HG02943 (cell line): ENCODE measurements at regions not wholly inside any gene's neighbourhood (a gene's known extent, or its start where the extent isn't known, plus 50 kb on each side); places are given as distances from the start of the nearest gene placed in this dataset.

ENCODE experiments used
- ATAC-seq: cut with Tn5 transposase; IDR thresholded peaks from one replicate; pipeline ENCODE4 v1.9.1; 2021; ENCODE audit warnings: mild to moderate bottlenecking, low read depth, moderate library complexity; ENCODE audit not compliant: unreplicated experiment

- no peak for ATAC-seq
Measured at GRCh38 chr4:32560306-32560705, 1840.1 kb downstream of the PCDH7 start.

GRCh38 chr4:32562010-32562409, 1841.8 kb downstream of the PCDH7 start:
- ATAC-seq: no peak

- no peak for ATAC-seq
Measured at GRCh38 chr4:32564626-32565025, 1844.5 kb downstream of the PCDH7 start.

GRCh38 chr4:32569861-32570260, 1849.7 kb downstream of the PCDH7 start:
- ATAC-seq: no peak

- no peak for ATAC-seq
Measured at GRCh38 chr4:32572366-32572765, 1852.2 kb downstream of the PCDH7 start.

- ATAC-seq: no peak
Measured at GRCh38 chr4:32574803-32575202, 1854.6 kb downstream of the PCDH7 start.

GRCh38 chr4:32589097-32589496, 1868.9 kb downstream of the PCDH7 start:
- no peak for ATAC-seq

- no peak for ATAC-seq
Measured at GRCh38 chr4:32589853-32590252, 1869.7 kb downstream of the PCDH7 start.

GRCh38 chr4:32597354-32597753, 1877.2 kb downstream of the PCDH7 start:
- no peak for ATAC-seq

- ATAC-seq: no peak
Measured at GRCh38 chr4:32601848-32602247, 1881.7 kb downstream of the PCDH7 start.

- no peak for ATAC-seq
Measured at GRCh38 chr4:32607978-32608377, 1887.8 kb downstream of the PCDH7 start.

GRCh38 chr4:32624943-32625603, 1904.9 kb downstream of the PCDH7 start:
- ATAC-seq: no peak

- no peak for ATAC-seq
Measured at GRCh38 chr4:32625687-32626337, 1905.6 kb downstream of the PCDH7 start.

GRCh38 chr4:32631831-32632230, 1911.7 kb downstream of the PCDH7 start:
- ATAC-seq: no peak

GRCh38 chr4:32633421-32633820, 1913.3 kb downstream of the PCDH7 start:
- ATAC-seq: no peak

GRCh38 chr4:32645653-32646052, 1925.5 kb downstream of the PCDH7 start:
- no peak for ATAC-seq

GRCh38 chr4:32658019-32658418, 1937.8 kb downstream of the PCDH7 start:
- no peak for ATAC-seq

- ATAC-seq: no peak
Measured at GRCh38 chr4:32661229-32661628, 1941.1 kb downstream of the PCDH7 start.

- ATAC-seq: no peak
Measured at GRCh38 chr4:32662803-32663202, 1942.6 kb downstream of the PCDH7 start.

- no peak for ATAC-seq
Measured at GRCh38 chr4:32672359-32672758, 1952.2 kb downstream of the PCDH7 start.

- no peak for ATAC-seq
Measured at GRCh38 chr4:32680946-32681345, 1960.8 kb downstream of the PCDH7 start.

GRCh38 chr4:32684160-32684559, 1964.0 kb downstream of the PCDH7 start:
- ATAC-seq: no peak
